WERI-Rb-1 (cell line): ENCODE measurements at regions not wholly inside any gene's neighbourhood (a gene's known extent, or its start where the extent isn't known, plus 50 kb on each side); places are given as distances from the start of the nearest gene placed in this dataset.
"Not testable (repeated sequence)": the region's sequence is repeated elsewhere in the genome, so short reads cannot be mapped to it uniquely, and the experiment has no call there.

Experiments
- DNase-seq: peaks from one replicate; pipeline ENCODE4 v3.0.0-alpha.2; 2020
- H3K27ac ChIP-seq: fragments of 250-450 bp; sonication (Bioruptor Pico); 2 replicates; pipeline ENCODE4 v1.5.1; 2020; ENCODE audit warnings: mild to moderate bottlenecking, moderate library complexity
- H3K27me3 ChIP-seq: fragments of 250-450 bp; sonication (Bioruptor Pico); 2 replicates; pipeline ENCODE4 v1.5.1; 2021; ENCODE audit warnings: mild to moderate bottlenecking, low read depth, moderate library complexity; ENCODE audit not compliant: insufficient read depth, severe bottlenecking
- H3K36me3 ChIP-seq: fragments of 250-450 bp; sonication (Bioruptor Pico); 2 replicates; pipeline ENCODE4 v1.5.1; 2020; ENCODE audit warnings: mild to moderate bottlenecking, moderate library complexity
- H3K4me3 ChIP-seq: 2 replicates; pipeline ENCODE4 v1.5.1; 2011; ENCODE audit warnings: low read depth, mild to moderate bottlenecking, control low read depth, low read length
- H3K9me3 ChIP-seq: fragments of 250-450 bp; sonication (Bioruptor Pico); 2 replicates; pipeline ENCODE4 v1.5.1; 2021; ENCODE audit warnings: mild to moderate bottlenecking, moderate library complexity; ENCODE audit not compliant: severe bottlenecking
- TF ChIP-seq, protein P1 (sequence below): IDR thresholded peaks from 2 replicates; pipeline ENCODE4 v1.5.1; 2011; ENCODE audit warnings: low read depth, mild to moderate bottlenecking, control low read depth, inconsistent platforms, low read length

DNA sequence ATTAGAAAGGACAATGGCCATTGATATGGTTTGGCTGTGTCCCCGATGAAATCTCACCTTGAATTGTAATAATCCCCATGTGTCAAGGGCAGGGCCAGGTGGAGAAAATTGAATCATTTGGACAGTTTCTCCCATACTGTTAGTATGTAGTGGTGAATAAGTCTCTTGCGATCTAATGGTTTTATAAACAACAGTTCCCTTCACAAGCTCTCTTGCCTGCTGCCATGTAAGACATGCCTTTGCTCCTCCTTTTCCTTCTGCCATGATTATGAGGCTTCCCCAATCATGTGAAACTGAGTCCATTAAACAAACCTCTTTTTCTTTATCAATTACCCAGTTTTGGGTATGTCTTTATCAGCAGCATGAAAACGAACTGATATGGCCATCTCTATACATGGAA lies 302.7 kb downstream of the SFMBT2 start:
- DNase-seq = no peak
- Histone ChIP-seq H3K4me3 (no peak overlapping the region), H3K36me3 (no peaks in the 10 kb centered on the region), H3K27me3 (no peaks in the 10 kb centered on the region), H3K27ac (no peak overlapping the region), H3K9me3 (no peaks in the 10 kb centered on the region)
- TF ChIP-seq, protein P1, sequence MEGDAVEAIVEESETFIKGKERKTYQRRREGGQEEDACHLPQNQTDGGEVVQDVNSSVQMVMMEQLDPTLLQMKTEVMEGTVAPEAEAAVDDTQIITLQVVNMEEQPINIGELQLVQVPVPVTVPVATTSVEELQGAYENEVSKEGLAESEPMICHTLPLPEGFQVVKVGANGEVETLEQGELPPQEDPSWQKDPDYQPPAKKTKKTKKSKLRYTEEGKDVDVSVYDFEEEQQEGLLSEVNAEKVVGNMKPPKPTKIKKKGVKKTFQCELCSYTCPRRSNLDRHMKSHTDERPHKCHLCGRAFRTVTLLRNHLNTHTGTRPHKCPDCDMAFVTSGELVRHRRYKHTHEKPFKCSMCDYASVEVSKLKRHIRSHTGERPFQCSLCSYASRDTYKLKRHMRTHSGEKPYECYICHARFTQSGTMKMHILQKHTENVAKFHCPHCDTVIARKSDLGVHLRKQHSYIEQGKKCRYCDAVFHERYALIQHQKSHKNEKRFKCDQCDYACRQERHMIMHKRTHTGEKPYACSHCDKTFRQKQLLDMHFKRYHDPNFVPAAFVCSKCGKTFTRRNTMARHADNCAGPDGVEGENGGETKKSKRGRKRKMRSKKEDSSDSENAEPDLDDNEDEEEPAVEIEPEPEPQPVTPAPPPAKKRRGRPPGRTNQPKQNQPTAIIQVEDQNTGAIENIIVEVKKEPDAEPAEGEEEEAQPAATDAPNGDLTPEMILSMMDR = no peak

DNA sequence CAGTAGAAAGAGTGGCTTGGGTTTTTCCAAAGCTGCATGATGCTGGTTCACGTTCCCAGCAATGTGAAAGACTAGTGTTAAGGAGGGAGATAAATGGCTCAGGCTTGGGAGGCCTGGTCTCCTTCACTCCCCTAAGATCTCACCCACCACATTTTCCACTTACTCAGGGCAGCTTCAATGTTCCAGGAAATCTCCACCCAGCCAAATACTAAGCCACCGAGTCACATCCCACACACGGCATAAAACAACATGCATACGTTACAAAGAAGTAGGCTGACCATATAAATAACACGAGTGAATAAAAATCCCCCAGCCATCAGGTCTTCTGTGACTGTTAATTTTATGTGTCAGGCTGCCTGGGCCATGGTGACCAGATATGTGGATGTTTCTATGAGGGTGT lies 303.5 kb downstream of the SFMBT2 start:
- no peak for DNase-seq
- H3K4me3 ChIP-seq = no peak overlapping the region
- TF ChIP-seq, protein P1 = no peak
- H3K27me3 ChIP-seq = no peaks in the 10 kb centered on the region
- H3K27ac ChIP-seq = no peak overlapping the region
- H3K36me3 ChIP-seq = no peaks in the 10 kb centered on the region
- no peaks in the 10 kb centered on the region for H3K9me3 ChIP-seq

DNA sequence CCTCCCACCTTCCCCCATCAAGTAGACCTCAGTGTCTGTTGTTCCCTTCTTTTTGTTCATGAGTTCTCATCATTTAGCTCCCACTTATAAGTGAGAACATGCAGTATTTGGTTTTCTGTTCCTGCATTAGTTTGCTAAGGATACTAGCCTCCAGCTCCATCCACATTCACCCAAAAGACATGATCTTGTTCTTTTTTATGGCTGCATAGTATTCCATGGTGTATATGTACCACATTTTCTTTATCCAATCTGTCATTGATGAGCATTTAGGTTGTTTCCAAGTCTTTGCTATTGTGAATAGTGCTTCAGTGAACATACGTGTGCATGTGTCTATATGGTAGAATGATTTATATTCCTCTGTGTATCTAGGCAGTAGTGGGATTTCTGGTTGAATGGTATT lies 306.5 kb downstream of the SFMBT2 start:
- not testable (repeated sequence) for H3K4me3 ChIP-seq, H3K9me3 ChIP-seq, DNase-seq, H3K36me3 ChIP-seq, H3K27me3 ChIP-seq, H3K27ac ChIP-seq

DNA sequence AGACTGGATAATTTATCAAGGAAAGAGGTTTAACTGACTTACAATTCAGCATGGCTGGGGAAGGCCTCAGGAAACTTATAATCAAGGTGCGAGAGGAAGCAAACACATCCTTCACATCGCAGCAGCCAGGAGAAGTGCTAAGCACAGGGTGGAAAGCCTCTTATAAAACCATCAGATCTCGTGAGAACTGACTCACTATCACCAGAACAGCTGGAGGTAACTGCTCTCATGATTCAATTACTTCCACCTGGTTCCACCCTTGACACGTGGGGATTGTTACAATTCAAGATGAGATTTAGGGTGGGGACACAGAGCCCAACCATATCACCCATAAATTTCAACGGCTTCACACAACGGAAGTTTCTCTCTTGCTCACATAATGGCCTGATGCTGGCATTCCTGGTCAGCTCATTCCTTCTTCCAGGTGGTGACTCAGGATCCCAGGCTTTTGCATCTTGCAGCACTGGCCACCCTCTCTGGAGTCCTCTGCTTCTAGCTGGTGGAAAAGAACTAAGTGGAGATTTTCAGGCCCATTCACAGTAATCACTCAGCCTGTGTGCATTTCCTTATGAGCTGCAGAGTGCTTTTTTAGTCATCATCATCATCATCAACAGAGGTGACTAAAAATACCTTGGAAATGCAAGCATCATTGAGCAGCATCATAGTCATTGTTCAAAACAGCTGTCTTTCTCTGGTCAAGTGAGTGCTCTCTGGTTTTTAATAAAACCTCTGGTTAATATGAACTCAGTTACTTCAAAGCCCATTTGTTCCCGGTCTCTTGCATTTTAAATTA lies 308.1 kb downstream of the SFMBT2 start:
- TF ChIP-seq, protein P1 = no peak
- Histone ChIP-seq H3K27ac (no peak overlapping the region), H3K9me3 (no peaks in the 10 kb centered on the region), H3K4me3 (no peak overlapping the region), H3K36me3 (no peaks in the 10 kb centered on the region), H3K27me3 (no peaks in the 10 kb centered on the region)
- DNase-seq = no peak

DNA sequence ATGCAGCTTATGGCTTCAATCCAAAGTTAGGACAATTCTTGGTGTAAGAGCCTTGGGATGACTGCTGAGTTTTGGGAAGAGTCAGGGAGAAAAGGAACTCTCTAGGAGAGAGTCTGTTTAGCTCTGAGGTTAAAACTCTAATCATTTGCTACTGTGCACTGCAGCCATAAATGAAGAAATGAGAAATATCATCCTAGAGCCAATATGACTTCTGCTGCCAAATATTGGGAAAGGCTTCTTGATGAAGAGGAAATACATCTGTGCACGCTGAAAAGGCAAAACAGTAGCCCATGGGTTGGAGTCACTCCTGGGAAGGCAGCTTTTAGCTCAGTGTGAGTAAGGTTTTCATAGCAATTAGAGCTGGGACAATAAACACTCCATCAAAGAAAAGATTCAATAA lies 308.8 kb downstream of the SFMBT2 start:
- Histone ChIP-seq H3K36me3 (no peaks in the 10 kb centered on the region), H3K27ac (no peak overlapping the region), H3K4me3 (no peak overlapping the region), H3K27me3 (no peaks in the 10 kb centered on the region), H3K9me3 (no peaks in the 10 kb centered on the region)
- TF ChIP-seq, protein P1 = no peak
- no peak for DNase-seq

DNA sequence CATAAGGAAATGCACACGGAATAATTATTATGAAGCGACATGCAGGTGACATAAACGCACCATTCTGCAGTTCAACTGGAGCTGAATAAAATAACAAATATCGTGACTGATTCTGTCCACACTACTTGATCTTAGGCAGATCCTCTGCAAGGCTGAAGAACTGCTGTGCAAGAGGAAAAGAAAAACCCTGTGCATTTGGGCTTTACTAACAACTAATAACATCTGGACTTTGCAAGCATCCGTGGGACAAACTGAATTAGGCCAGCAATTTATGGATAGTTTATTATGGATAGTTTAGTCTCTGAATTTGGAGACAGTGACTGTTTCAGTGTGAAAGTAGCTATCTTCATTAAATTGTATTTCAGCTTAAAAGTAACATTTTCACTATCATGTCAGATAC lies 309.4 kb downstream of the SFMBT2 start:
- TF ChIP-seq, protein P1 = no peak
- no peak overlapping the region for H3K4me3 ChIP-seq
- no peaks in the 10 kb centered on the region for H3K27me3 ChIP-seq
- no peak overlapping the region for H3K27ac ChIP-seq
- DNase-seq = no peak
- no peaks in the 10 kb centered on the region for H3K9me3 ChIP-seq
- H3K36me3 ChIP-seq = no peaks in the 10 kb centered on the region
